A549 (cell line): ENCODE measurements at regions not wholly inside any gene's neighbourhood (a gene's known extent, or its start where the extent isn't known, plus 50 kb on each side); places are given as distances from the start of the nearest gene placed in this dataset.

Experiments
- ATAC-seq, 2 experiments: fragments of 200-7000 bp in 1 of 2; fragments of >200 bp in 1 of 2; cut with Nextera tagmentation in 1 of 2; cut with Tn5 transposase in 1 of 2; 3 replicates each; pipeline versions ENCODE4 v1.8.0 to v1.9.1; 2018 to 2020; ENCODE audit warnings: mild to moderate bottlenecking in 1 of 2, moderate library complexity in 1 of 2
- CTCF ChIA-PET: fragments of 300-600 bp; sonication (Branson Sonifier 250); formaldehyde crosslinking; extraction: SDS; loops from one replicate; lab custom pipeline; 2021; ENCODE audit warnings: antibody characterized with exemption, inconsistent platforms; lab: Yijun Ruan, JAX
- POLR2A ChIA-PET: fragments of 350-600 bp; formaldehyde crosslinking; extraction: SDS; loops from one replicate; lab custom pipeline; 2021; ENCODE audit warnings: antibody characterized with exemption, inconsistent platforms; lab: Yijun Ruan, JAX
- DNase-seq, 2 experiments: peaks; one replicate each; pipeline versions ENCODE4 v3.0.0 to v3.0.0-alpha.2; 2011 to 2016; ENCODE audit warnings: low read depth in 1 of 2, low spot score in 1 of 2
- FAIRE-seq: peaks from 2 replicates; lab custom pipeline; 2011; peaks lifted over from hg19 to GRCh38; lab: Jason Lieb, UNC
- H3K27ac ChIP-seq, 2 experiments: fragments of >200 bp; sonication (Bioruptor Twin); formaldehyde crosslinking; 3 replicates each; pipeline ENCODE4 v1.5.1; 2016 to 2017
- H3K4me1 ChIP-seq: fragments of >200 bp; sonication (Bioruptor Twin); formaldehyde crosslinking; 3 replicates; pipeline ENCODE4 v1.6.1; 2016
- H3K4me2 ChIP-seq: fragments of >200 bp; sonication (Bioruptor Twin); formaldehyde crosslinking; 3 replicates; pipeline ENCODE4 v1.6.1; 2016
- H3K4me3 ChIP-seq: fragments of >200 bp; sonication (Bioruptor Twin); formaldehyde crosslinking; 3 replicates; pipeline ENCODE4 v1.5.1; 2016
- H3K9me3 ChIP-seq: fragments of >200 bp; sonication (Bioruptor Twin); formaldehyde crosslinking; 3 replicates; pipeline ENCODE4 v1.6.1; 2016
- BHLHE40 ChIP-seq: IDR thresholded peaks from 2 replicates; pipeline ENCODE4 v1.6.1; 2012; ENCODE audit warnings: low read depth, low read length, inconsistent platforms
- CEBPB ChIP-seq, 2 experiments: fragments of >200 bp in 1 of 2; sonication (Bioruptor Twin) in 1 of 2; formaldehyde crosslinking in 1 of 2; IDR thresholded peaks; 2 replicates each; pipeline ENCODE4 v1.6.1; 2012 to 2016
- EHF ChIP-seq: fragments of 250-450 bp; sonication (Bioruptor Pico); IDR thresholded peaks from 2 replicates; pipeline ENCODE4 v1.5.0; 2020; ENCODE audit warnings: mild to moderate bottlenecking
- ESRRA ChIP-seq: fragments of 150-350 bp; IDR thresholded peaks from 2 replicates; pipeline ENCODE4 v1.6.1; 2014; ENCODE audit warnings: mild to moderate bottlenecking, low read length, borderline replicate concordance
- FOSL2 ChIP-seq, 2 experiments: fragments of 450-650 bp in 1 of 2; fragments of >200 bp in 1 of 2; sonication (Bioruptor Twin) in 1 of 2; formaldehyde crosslinking; IDR thresholded peaks; 2 replicates each; pipeline versions ENCODE4 v1.5.0 to v1.6.1; 2016 to 2020; ENCODE audit warnings: mild to moderate bottlenecking in 1 of 2, moderate library complexity in 1 of 2
- GATA3 ChIP-seq: IDR thresholded peaks from 2 replicates; pipeline ENCODE4 v1.6.1; 2012; ENCODE audit warnings: borderline replicate concordance
- HOXA7 ChIP-seq: fragments of 250-450 bp; sonication (Bioruptor Pico); IDR thresholded peaks from 2 replicates; pipeline ENCODE4 v1.5.0; 2020; ENCODE audit warnings: mild to moderate bottlenecking, moderate library complexity
- HOXB13 ChIP-seq: fragments of 250-450 bp; sonication (Bioruptor Pico); IDR thresholded peaks from 2 replicates; pipeline ENCODE4 v1.5.0; 2020; ENCODE audit warnings: low read depth, mild to moderate bottlenecking, moderate library complexity
- JUN ChIP-seq, 2 experiments: fragments of >200 bp; sonication (Bioruptor Twin); formaldehyde crosslinking; IDR thresholded peaks; 2 replicates in 1 of 2; 3 replicates in 1 of 2; pipeline ENCODE4 v1.6.1; 2016 to 2017
- JUNB ChIP-seq: fragments of >200 bp; sonication (Bioruptor Twin); formaldehyde crosslinking; IDR thresholded peaks from 2 replicates; pipeline ENCODE4 v1.6.1; 2016
- KDM1A ChIP-seq: fragments of 200-600 bp; sonication (generic); IDR thresholded peaks from 2 replicates; pipeline ENCODE4 v1.6.1; 2016; ENCODE audit warnings: low read depth, mild to moderate bottlenecking
- MAFK ChIP-seq: fragments of 450-650 bp; IDR thresholded peaks from 2 replicates; pipeline ENCODE4 v1.6.1; 2014; ENCODE audit not compliant: partially characterized antibody
- PHF8 ChIP-seq: fragments of 200-600 bp; sonication (generic); IDR thresholded peaks from 2 replicates; pipeline ENCODE4 v1.6.1; 2016; ENCODE audit warnings: low read depth, mild to moderate bottlenecking, antibody characterized with exemption, moderate library complexity, borderline replicate concordance
- RNF2 ChIP-seq: fragments of 200-600 bp; sonication (generic); IDR thresholded peaks from 2 replicates; pipeline ENCODE4 v1.6.1; 2016; ENCODE audit warnings: low read depth, mild to moderate bottlenecking, antibody characterized with exemption, moderate library complexity, borderline replicate concordance
- TP53 ChIP-seq: fragments of 250-450 bp; sonication (Bioruptor Pico); IDR thresholded peaks from 2 replicates; pipeline ENCODE4 v1.5.0; 2021; ENCODE audit warnings: mild to moderate bottlenecking, moderate library complexity
- WGBS: methylation state at CpG from one replicate; pipeline ENCODE4 v1.1.6; 2017; ENCODE audit errors: missing lambda C conversion rate; 5-methylcytosine and 5-hydroxymethylcytosine counted together
- TF ChIP-seq, protein P1 (sequence below): fragments of 200-600 bp; sonication (generic); IDR thresholded peaks from 2 replicates; pipeline ENCODE4 v1.6.1; 2016; ENCODE audit warnings: antibody characterized with exemption, mild to moderate bottlenecking, moderate library complexity
- TF ChIP-seq, protein P2 (sequence below): IDR thresholded peaks from 2 replicates; pipeline ENCODE4 v1.6.1; 2012
- TF ChIP-seq, protein P3 (sequence below): fragments of >200 bp; sonication (Bioruptor Twin); formaldehyde crosslinking; IDR thresholded peaks from 2 replicates; pipeline ENCODE4 v1.6.1; 2016

DNA sequence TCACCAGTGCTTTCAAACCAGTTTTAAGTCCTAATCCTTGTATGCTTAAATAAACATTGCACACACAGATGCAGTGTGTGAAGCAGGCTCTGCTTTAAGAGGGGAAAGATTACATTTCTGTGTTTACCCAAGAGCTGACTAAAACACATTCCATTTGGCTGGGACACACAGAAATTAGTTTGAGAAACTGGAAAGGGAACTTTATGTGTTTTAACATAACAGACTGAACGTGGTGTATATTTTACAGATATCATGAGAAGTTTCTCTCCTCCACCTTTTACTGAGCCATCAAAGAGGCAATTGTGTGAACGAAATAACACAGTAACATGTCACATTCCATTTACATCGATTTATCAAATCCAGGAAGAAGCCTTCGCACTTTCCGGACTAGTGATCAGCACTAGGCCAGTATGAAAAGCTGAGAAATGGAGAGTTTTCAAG lies 121.8 kb downstream of the MAIP1 start:
- H3K4me2 ChIP-seq = peak overlapping the region; percentile 69
- no peak for FAIRE-seq

DNA sequence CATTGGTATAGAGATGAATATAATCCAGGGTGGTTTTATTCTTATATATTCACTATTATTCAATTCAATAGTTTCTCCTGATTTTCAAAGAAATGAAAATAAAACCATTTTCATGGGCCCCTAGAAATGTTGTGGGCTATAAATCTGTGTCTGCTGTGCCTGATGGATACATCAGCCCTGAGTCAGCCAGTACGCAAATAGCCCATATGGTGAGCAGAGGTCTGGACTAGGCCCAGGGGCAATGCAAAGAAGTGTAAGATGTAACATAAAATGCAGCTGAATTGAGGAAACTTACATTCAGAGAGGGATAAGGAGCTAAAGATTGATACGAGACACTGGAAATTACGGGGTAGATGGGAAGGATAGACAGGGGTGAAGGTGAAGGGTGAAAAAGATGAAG lies 122.5 kb downstream of the MAIP1 start:
- WGBS = 92% methylated on average over 3 of the region's 3 CpGs
- Histone ChIP-seq H3K9me3 (no peaks in the 10 kb centered on the region), H3K4me3 (no peak overlapping the region), H3K27ac (peak overlapping the region; percentile 41 to 64; a peak in 3 of 6 replicates), H3K4me1 (peaks cover 24% of the 10 kb centered on the region), H3K4me2 (peak overlapping the region; percentile 69)
- TF ChIP-seq RNF2 (no peak), JUN (IDR thresholded peaks at IDR 0.05) (no peak), EHF (CRISPR knock-in tag) (no peak), HOXA7 (CRISPR knock-in tag) (no peak)
- no peak for DNase-seq
- ChIA-PET POLR2A (no interaction called here), CTCF (no interaction called here)
- no peak for ATAC-seq
- FAIRE-seq = no peak

More for the DNA sequence above, 121.8 kb downstream of the MAIP1 start:
- Histone ChIP-seq H3K27ac (peak overlapping the region; percentile 64 to 67), H3K4me3 (no peak overlapping the region), H3K4me1 (peaks cover 24% of the 10 kb centered on the region), H3K9me3 (no peaks in the 10 kb centered on the region)
- ChIA-PET CTCF (interaction anchor here (0.6 kb wide), 1 partner anchor 121 kb away, joined by 3 read pairs; no protein-coding TSS in a partner anchor), POLR2A (no interaction called here)
- DNase-seq (peak; percentile 12 to 48), ATAC-seq (peak in 1 of 2 experiments; percentile 84; a peak in 3 of 6 replicates)
- peak in 1 of 2 experiments; percentile 42; a peak in 1 of 4 replicates for TF ChIP-seq CEBPB (IDR thresholded peaks at IDR 0.05)
- TF ChIP-seq, protein P1, sequence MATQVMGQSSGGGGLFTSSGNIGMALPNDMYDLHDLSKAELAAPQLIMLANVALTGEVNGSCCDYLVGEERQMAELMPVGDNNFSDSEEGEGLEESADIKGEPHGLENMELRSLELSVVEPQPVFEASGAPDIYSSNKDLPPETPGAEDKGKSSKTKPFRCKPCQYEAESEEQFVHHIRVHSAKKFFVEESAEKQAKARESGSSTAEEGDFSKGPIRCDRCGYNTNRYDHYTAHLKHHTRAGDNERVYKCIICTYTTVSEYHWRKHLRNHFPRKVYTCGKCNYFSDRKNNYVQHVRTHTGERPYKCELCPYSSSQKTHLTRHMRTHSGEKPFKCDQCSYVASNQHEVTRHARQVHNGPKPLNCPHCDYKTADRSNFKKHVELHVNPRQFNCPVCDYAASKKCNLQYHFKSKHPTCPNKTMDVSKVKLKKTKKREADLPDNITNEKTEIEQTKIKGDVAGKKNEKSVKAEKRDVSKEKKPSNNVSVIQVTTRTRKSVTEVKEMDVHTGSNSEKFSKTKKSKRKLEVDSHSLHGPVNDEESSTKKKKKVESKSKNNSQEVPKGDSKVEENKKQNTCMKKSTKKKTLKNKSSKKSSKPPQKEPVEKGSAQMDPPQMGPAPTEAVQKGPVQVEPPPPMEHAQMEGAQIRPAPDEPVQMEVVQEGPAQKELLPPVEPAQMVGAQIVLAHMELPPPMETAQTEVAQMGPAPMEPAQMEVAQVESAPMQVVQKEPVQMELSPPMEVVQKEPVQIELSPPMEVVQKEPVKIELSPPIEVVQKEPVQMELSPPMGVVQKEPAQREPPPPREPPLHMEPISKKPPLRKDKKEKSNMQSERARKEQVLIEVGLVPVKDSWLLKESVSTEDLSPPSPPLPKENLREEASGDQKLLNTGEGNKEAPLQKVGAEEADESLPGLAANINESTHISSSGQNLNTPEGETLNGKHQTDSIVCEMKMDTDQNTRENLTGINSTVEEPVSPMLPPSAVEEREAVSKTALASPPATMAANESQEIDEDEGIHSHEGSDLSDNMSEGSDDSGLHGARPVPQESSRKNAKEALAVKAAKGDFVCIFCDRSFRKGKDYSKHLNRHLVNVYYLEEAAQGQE = no peak
- no peak for TF ChIP-seq FOSL2 (IDR thresholded peaks at IDR 0.05)
- 0 out of 2 replicates have a peak, but pooled peaks have one; percentile 25 for TF ChIP-seq FOSL2 (CRISPR knock-in tag; IDR thresholded peaks at IDR 0.05)
- TF ChIP-seq MAFK = no peak
- no peak for TF ChIP-seq HOXB13 (CRISPR knock-in tag)
- no peak for TF ChIP-seq BHLHE40
- 0 out of 2 replicates have a peak, but pooled peaks have one; percentile 14 for TF ChIP-seq GATA3
- TF ChIP-seq, protein P2, sequence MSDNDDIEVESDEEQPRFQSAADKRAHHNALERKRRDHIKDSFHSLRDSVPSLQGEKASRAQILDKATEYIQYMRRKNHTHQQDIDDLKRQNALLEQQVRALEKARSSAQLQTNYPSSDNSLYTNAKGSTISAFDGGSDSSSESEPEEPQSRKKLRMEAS = 0 out of 2 replicates have a peak, but pooled peaks have one; percentile 15
- 30% methylated on average over 5 of the region's 5 CpGs for WGBS

DNA sequence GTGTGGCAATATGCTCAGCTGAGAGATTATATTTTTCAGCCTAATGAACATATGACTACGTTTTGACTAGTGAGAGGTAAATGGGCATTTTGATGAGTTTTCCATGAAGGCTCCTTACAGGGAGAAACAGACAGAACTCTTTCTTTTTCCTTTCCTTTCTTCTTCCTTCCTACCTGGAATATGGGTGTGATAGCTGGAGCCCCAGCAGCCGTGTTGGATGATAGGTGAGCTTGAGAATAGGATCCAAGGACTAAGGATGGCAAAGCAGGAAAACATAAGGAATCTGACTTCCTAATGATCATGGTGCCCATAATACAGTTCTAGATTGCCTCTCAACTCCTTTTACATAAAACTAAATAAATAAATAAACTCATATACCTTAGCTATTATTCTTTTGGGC lies 124.0 kb downstream of the MAIP1 start:
- POLR2A ChIA-PET = no interaction called here
- H3K9me3 ChIP-seq = no peaks in the 10 kb centered on the region
- no peak for TF ChIP-seq PHF8
- no peak for TF ChIP-seq TP53
- TF ChIP-seq, all 56 proteins: peak for 0
- WGBS = 72% methylated on average over 2 of the region's 2 CpGs
- FAIRE-seq (no peak), DNase-seq (no peak), ATAC-seq (no peak)
- H3K4me1 ChIP-seq = peaks cover 24% of the 10 kb centered on the region
- no peak overlapping the region; a peak in 1 of 6 replicates for H3K27ac ChIP-seq
- H3K4me3 ChIP-seq = no peak overlapping the region
- H3K4me2 ChIP-seq = no peak overlapping the region
- CTCF ChIA-PET = interaction anchor here (1.1 kb wide), 1 partner anchor 20 kb away, joined by 3 read pairs; no protein-coding TSS in a partner anchor

DNA sequence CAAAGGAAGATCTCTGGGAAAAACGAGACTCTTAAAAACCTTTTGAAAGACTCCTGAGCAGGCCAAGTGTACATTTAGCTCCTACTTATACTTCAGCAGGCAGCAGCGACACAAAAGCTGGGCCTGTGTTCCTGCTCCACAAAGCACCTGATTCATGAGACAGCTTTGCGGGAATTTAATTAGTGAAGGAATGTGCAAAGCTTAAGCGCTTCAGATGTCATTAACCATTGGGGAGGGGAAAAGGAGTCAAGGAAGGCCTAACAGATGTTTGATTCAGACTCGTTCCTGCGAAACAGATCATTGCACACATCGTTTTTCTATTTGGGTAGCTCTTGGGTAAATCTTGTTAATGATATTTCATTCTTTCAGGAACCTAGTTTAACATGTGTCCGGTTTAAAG lies 125.9 kb downstream of the MAIP1 start:
- ChIA-PET CTCF (interaction anchor here (0.9 kb wide), 1 partner anchor 12 kb away, joined by 3 read pairs; no protein-coding TSS in a partner anchor), POLR2A (no interaction called here)
- no peak overlapping the region; a peak in 1 of 6 replicates for H3K27ac ChIP-seq
- FAIRE-seq (no peak), ATAC-seq (no peak), DNase-seq (no peak)
- no peaks in the 10 kb centered on the region for H3K9me3 ChIP-seq
- H3K4me3 ChIP-seq = no peak overlapping the region
- TF ChIP-seq, protein P3, sequence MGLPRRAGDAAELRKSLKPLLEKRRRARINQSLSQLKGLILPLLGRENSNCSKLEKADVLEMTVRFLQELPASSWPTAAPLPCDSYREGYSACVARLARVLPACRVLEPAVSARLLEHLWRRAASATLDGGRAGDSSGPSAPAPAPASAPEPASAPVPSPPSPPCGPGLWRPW = no peak
- no peak for TF ChIP-seq CEBPB (IDR thresholded peaks at IDR 0.05)
- TF ChIP-seq, protein P1 = no peak
- no peak for TF ChIP-seq ESRRA
- no peak for TF ChIP-seq JUNB
- no peak for TF ChIP-seq KDM1A
- no peak for TF ChIP-seq EHF (CRISPR knock-in tag)
- 81% methylated on average over 8 of the region's 8 CpGs for WGBS
- peaks cover 20% of the 10 kb centered on the region for H3K4me1 ChIP-seq
- no peak overlapping the region for H3K4me2 ChIP-seq
